Tongue (tissue), 1 donor: ENCODE measurements at regions not wholly inside any gene's neighbourhood (a gene's known extent, or its start where the extent isn't known, plus 50 kb on each side); places are given as distances from the start of the nearest gene placed in this dataset.
"Not testable (repeated sequence)": the region's sequence is repeated elsewhere in the genome, so short reads cannot be mapped to it uniquely, and the experiment has no call there.

Experiments
- DNase-seq: peaks from one replicate; pipeline ENCODE4 v3.0.0-alpha.2; 2015

DNA sequence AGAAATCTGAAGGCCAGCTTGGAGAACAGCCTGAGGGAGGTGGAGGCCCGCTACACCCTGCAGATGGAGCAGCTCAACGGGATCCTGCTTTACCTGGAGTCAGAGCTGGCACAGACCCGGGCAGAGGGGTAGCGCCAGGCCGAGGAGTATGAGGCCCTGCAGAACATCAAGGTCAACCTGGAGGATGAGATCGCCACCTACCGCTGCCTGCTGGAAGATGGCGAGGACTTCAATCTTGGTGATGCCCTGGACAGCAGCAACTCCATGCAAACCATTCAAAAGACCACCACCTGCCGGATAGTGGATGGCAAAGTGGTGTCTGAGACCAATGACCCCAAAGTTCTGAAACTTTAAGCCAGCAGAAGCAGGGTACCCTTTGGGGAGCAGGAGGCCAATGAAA lies 318.4 kb downstream of the ZFHX3 start:
- not testable (repeated sequence) for DNase-seq

DNA sequence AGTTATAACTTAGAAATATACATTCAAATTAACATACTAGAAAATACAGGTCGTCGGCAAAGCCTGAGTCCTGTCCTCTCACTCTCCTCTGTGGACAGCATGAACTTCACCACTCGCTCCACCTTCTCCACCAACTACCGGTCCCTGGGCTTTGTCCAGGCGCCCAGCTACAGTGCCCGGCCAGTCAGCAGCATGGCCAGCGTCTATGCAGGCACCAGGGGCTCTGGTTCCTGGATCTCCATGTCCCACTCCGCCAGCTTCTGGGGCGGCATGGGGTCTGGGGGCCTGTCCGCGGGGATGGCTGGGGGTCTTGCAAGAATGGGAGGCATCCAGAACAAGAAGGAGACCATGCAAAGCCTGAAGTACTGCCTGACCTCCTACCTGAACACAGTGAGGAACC lies 319.4 kb downstream of the ZFHX3 start:
- DNase-seq: no peak

DNA sequence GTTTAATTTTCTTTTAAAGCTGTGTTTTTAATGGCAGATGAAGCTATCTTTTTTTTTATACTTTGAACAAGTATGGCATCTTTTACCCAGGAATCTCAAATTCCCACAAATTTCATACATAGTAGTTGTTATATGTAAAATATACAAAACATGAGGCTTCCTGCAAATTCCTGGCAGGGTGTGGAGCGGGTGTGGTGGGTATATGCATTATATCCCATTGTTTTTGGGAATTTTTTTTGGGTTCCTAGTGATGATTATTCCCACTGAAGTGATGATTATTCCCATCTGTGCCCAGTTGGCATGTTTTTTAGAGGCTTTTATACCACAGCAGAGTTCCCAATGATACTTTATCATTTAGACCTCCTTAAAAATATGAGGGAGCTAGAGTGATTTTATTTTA lies 320.4 kb downstream of the ZFHX3 start:
- no peak for DNase-seq

GRCh38 chr16:72725643-72726042 lies 322.3 kb downstream of the ZFHX3 start:
- DNase-seq: no peak

GRCh38 chr16:72723781-72724180 lies 324.1 kb downstream of the ZFHX3 start:
- DNase-seq: no peak

GRCh38 chr16:72722552-72722951 lies 325.4 kb downstream of the ZFHX3 start:
- no peak for DNase-seq

GRCh38 chr16:72721981-72722380 lies 325.9 kb downstream of the ZFHX3 start:
- DNase-seq: no peak

- DNase-seq: no peak
Observed at GRCh38 chr16:72715267-72715666, 332.7 kb downstream of the ZFHX3 start.

DNA sequence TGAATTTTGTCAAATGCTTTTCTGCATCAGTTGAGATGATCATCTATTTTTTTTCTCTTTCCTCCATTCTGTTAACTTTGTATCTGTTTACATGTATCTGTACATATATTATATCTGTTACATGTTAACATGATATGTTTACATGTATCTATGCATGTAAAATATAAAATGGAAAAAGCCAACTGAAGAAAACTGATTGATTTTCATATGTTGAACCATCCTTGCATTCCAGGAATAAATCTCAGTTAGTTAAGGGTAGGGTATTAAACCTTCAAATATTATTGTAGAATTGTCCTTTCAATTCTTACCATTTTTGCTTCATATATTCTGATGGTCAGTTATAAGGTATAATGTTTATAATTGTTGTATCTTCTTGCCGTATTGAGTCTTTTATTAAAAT lies 336.1 kb downstream of the ZFHX3 start:
- no peak for DNase-seq

DNA sequence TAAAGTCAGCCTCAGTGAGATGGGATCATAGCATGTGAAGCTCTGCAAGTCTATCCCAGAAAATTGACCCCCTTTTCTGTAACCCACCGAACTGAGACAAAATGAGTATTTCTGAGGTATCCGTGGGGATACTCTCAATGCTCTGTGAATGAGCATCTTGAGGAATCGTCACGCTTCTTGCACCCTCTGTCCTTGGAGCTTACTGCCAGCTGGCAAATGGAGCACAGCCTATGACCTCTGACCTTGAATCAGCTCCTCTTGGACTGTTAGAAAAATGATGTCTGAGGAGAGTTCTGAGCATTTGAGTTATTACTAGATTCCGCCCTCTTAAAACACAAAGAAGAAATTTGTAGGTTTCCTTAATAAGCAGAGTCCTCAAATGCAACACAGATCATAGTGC lies 342.1 kb downstream of the ZFHX3 start:
- DNase-seq: no peak

DNA sequence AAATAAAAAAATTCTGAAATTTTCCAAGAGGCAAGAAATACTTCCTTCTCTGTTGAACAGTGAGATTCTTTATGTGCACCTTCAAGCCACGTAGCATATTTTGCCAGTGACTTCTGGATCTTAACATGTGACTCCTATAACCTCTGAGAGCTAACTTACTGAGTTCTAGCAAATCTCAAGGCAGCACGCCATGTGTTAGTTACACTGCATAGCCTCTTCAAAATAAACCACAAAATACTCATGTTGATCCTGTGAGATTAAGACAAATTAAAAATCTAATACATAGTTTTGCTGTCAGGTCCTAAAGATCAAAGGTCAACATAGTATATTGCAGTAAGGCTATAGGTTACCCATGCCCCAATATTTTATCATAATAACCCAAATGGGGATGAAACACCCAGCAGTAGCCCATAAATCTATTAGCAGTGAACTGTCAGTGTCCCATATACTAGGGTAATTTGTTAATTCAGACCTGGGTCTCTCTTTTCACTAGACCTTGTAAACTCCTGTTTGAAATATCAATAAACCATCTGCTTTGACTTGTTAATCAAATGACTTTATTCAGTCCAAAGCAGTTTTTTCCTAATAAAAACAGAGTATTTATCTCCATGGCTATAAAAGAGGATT lies 343.1 kb downstream of the ZFHX3 start:
- DNase-seq: no peak

GRCh38 chr16:72689851-72690250 lies 358.1 kb downstream of the ZFHX3 start:
- peak; percentile 1 for DNase-seq

- DNase-seq: no peak
Observed at GRCh38 chr16:72680732-72681131, 367.2 kb downstream of the ZFHX3 start.

- DNase-seq: no peak
Observed at GRCh38 chr16:72679856-72680255, 368.1 kb downstream of the ZFHX3 start.

GRCh38 chr16:72677662-72678447 lies 370.1 kb downstream of the ZFHX3 start:
- no peak for DNase-seq

DNA sequence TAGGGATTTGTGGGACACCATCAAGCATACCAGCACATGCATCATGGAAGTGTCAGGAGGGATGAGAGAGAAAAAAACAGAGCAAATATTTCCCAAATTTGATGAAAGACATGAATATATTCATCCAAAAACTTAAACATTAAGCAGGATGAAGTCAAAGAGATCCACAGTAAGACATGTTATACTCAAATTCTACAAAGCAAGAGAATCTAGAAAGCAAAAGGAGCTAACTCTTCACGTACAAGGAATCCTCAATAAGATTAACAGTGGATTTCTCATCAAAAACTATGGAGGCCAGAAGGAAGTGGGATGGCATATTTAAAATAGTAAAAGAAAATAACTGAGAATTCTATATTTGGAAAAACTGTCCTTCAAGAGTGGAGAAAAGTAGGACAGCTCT lies 374.8 kb downstream of the ZFHX3 start:
- DNase-seq: no peak

- no peak for DNase-seq
Observed at GRCh38 chr16:72666267-72666666, 381.7 kb downstream of the ZFHX3 start.

DNA sequence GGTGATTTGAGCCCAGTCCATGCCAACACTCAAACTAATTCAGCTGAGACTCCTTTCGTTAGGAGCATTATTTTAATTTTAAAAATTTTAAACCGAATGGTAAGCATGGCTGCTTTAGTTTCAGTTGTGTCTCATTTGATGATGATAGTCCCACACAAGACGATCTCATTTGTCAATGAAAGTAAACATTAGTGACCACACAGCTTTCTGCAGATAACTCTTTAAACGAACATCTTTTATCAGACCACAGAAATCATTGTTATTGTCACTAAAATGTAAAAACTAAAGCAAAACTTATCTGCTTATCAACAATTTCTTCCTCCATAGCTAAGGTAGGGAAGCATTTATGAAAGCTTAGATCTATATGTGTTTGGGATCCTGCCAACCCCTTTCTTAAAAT lies 382.2 kb downstream of the ZFHX3 start:
- no peak for DNase-seq

- DNase-seq: peak; percentile 100
Observed at GRCh38 chr16:72664509-72665408, 383.2 kb downstream of the ZFHX3 start.

DNA sequence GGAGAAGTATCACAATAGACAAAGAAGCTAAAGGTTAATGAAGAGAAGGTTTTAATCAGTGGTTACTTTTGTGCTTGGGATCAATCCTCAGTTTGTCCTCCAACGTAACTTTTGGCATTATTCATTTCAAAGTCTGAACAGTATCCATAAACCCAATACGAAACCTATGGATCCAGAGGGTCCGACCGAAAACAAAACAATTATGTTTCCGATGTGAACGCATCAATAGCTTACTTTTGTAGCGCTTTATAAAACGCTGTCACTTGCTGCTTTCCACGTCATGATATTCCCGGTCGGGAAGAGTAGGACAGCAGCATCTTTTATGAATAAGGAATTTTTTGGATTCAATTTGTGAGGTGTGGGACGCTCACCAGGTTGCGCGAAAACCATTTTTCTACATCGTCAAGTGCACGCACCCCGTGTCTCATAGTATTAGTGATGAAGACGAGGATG lies 383.8 kb downstream of the ZFHX3 start:
- peak; percentile 46 for DNase-seq

DNA sequence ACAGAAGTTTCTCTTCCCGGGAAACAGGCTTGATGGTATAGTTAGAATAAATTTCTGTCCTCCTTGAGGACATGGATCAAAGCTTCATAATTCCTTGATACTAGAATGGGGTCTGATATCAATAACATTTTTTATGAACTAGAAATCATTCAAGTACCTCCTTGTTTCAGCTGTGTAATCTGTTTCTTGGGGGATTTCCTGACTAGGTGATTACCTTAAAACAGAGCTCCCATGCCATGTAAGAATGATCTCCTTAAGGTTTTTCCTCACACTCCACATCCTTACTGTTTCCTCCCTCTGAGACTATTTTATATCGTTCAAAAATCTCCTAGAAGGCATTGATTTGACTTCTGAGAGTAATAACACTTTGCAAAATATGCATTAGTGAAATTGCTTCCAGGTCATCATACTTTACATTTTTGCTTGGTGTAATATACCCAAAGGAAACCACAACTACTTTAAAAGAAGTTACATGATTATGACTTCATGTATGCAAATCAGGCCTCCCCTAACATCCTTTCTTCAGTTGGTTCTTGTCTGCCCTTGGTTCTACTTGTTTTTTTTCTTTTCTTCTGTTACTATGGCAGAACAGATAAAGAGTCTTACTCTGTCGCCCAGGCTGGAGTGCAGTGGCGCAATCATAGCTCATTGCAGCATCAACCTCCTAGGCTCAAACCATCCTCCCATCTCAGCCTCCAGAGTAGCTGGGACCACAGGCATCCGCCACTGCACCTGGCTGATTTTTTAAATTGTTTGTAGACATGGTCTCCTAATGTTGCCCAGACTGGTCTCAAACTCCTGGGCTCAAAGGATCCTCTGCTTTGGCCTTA lies 388.8 kb downstream of the ZFHX3 start:
- no peak for DNase-seq

- no peak for DNase-seq
Observed at GRCh38 chr16:72657791-72658190, 390.1 kb downstream of the ZFHX3 start.
